HG02938 (cell line): ENCODE measurements at regions not wholly inside any gene's neighbourhood (a gene's known extent, or its start where the extent isn't known, plus 50 kb on each side); places are given as distances from the start of the nearest gene placed in this dataset.

Source experiments
- ATAC-seq: cut with Tn5 transposase; IDR thresholded peaks from one replicate; pipeline ENCODE4 v1.9.1; 2021; ENCODE audit warnings: mild to moderate bottlenecking, moderate library complexity; ENCODE audit not compliant: unreplicated experiment

DNA sequence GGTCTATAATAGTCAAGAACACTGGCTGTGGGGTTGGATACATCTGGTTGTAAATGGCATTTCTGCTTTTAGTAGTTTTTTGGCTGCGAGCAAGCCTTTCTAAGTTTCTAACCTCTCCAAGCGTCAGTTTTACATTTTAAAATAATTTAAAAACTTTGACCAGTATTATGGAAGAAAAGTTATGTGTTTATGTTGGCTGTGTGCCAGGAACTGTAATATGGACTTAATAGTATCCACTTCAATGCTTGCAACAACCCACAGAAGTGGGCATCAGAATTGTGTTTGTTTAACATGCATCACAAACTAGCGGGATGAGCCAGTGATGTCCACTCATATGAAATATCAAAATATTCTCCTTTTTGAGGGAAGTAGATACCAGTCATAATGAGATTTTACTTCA is 844.2 kb downstream of the JRKL start:
- no peak for ATAC-seq

DNA sequence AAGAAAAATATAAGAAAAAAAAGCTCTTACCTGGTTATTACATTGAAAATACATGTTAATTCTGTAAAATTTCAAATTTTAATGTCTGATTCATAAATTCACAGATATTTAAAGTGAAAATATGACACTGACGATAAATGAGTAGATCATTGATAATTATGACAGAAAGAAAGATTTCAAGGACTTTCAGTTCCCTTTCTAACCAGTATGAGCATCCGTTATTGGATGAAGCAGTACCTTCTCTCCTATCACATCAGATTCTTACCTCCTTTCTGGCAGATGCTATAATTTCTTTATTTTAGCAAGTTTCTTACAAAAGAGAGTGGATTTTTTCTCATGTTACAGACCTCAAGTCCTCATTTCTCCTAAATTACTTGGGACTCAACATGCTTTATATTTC is 847.3 kb downstream of the JRKL start:
- ATAC-seq, result no peak

GRCh38 chr11:97247601-97248000 is 857.8 kb downstream of the JRKL start:
- ATAC-seq, result no peak

- ATAC-seq, result no peak
These were observed 865.0 kb downstream of the JRKL start for GRCh38 chr11:97254790-97255189.

DNA sequence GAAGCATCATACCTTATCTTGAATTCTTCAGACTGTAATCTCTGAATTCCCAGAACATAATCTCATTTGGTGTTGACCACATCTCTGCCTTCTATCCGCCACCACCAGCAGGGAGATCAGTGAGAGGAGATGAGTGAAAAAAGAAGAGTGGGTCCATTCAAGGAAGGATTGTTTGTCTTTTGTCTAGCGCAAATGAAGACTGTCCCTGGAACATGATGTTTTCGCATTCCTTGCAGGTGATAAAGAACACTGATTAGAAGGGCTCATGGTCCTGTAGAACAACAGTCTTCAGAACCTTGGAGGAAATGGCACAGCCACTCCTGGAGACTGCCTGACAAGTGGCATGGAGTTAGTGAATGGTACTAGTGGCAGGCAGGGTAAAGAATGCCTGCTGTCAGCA is 869.6 kb downstream of the JRKL start:
- ATAC-seq, result no peak

DNA sequence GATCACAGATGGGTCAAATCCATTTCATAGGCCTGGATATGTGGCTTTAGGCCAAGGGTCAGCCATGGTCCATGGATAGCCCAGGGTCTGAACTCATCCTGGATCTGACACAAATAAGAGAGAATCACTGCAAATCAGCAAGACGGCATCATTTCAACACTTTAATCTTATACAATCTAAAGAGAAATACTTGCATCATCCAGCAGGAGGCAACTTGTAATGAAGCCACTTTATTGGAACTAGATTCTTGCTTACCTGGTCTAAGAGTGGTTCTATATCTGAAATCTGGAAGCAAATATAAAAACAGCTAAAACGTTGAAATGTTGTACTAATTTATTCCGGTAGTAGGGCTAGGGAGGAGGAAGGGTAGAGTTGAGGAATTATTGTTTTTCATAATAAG is 870.1 kb downstream of the JRKL start:
- ATAC-seq, result no peak

DNA sequence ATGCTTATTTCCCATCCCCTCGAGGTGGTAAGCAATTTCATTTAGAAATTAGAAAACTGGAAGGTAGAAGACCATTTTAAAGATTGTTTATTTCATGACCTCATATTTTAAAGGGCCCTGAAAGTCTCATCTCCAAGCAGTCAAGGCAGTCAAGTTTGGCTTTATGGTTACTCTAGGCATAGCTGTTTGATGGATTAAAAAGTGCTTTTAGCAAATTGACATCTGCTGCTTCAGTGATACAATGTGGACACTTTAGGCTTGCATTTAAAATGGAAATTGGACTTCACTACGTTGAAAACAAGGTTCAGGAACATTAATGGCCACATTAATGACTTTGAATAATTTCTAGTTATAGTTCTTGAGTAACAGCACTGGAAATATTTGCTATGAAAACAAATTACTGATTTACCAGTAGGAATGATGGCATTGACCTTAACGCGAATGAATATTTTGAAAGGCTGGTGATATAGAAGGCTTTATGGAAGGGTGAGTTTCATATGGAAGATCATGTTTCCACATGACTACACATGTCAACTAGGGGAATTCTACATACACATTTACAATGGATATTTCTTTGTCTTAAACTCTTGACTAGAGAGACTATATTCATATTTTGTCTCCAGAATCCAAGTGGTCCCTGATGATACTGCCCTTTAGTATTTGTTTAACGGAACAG is 873.5 kb downstream of the JRKL start:
- no peak for ATAC-seq

- no peak for ATAC-seq
These were observed 879.7 kb downstream of the JRKL start for GRCh38 chr11:97269527-97269926.

- no peak for ATAC-seq
These were observed 889.5 kb downstream of the JRKL start for GRCh38 chr11:97279341-97279740.

DNA sequence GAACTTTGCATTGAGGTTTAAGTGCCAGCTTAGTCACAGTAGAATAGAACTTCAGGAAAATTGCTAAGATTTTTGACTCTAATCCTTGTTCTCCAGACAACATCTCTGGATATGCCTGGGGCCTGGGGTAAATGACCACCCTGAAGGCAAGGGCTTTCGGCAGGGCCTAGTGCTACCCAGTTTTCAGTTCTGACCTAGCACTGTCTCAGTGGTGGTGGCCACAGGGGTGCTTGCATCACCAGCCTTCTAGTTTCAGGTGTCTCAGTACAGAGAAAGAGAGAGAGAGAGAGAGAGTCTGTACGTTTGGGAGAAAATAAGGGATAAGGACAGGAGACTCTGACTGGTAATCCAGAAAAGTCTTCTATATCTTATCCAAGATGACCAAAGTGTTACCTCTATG is 890.5 kb downstream of the JRKL start:
- no peak for ATAC-seq

- ATAC-seq, result no peak
These were observed 900.0 kb downstream of the JRKL start for GRCh38 chr11:97289823-97290222.

DNA sequence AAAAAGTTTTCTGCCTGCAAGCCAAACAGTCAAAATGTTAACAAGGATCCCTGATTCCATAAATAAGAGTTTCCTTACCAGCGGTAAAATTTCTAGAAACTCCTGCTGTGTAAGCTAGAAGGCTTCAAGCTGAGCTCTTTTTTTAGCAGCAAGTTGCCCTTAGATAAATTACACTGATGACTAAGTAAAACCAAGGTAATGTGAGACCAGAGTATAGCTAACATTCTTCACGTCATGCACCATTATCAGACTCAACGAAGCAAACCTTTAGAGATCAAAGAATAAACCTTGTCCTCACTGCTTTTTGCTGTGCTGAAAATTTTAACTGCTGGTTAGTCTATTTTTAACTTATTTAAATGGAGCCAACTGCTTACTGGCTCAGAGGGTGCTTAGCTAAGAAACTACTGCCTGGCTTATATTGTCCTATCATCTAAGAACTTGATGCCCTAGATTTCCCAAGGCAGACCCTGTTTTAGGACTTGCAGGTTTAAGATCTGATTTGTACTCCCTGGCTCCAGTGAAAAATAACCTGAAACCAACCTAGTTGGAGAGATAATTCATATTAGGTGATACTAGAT is 900.7 kb downstream of the JRKL start:
- no peak for ATAC-seq

DNA sequence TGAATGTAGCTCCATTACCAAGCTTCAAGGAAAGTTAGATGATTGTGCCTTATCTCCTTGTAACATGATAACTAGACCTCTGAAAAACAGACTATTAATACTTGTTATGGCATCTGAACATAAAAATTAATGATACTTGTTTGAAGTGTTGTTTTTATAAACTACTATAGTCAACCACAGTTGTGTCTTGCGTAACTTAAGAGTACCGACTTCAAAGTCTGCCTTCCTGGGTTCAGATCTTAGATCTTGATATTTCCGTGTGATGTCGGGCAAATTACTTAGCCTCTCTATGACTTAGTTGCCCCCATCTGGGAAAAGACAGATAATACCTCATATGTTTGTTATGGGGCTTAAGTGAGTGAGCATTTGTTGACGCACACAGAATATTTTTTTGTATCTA is 906.5 kb downstream of the JRKL start:
- no peak for ATAC-seq

- no peak for ATAC-seq
These were observed 919.5 kb downstream of the JRKL start for GRCh38 chr11:97309291-97309690.

- ATAC-seq, result no peak
These were observed 935.9 kb downstream of the JRKL start for GRCh38 chr11:97325693-97326092.

GRCh38 chr11:97332271-97332670 is 942.5 kb downstream of the JRKL start:
- no peak for ATAC-seq

GRCh38 chr11:97336064-97336463 is 946.3 kb downstream of the JRKL start:
- ATAC-seq, result no peak

DNA sequence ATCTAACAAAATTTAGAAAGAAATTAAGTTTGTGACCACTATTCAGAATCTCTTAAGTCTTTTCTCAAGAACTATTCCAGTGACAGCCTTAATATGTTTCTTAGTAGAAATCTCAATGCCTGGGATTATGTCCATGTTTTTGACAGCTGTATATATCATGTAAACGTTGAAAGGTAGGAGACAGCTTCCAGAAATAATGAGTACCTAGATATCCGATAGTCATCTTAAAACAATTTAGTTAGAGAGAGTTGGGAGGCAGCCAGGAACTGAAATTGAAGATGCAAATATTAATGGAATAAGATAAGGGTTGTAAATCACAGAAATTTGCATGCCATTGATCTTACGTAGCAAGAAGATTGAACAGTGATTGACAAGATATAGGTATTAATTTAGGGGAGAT is 955.2 kb downstream of the JRKL start:
- no peak for ATAC-seq

- ATAC-seq, result no peak
These were observed 959.4 kb downstream of the JRKL start for GRCh38 chr11:97349201-97349600.

- no peak for ATAC-seq
These were observed 962.1 kb downstream of the JRKL start for GRCh38 chr11:97351939-97352338.

GRCh38 chr11:97354026-97354425 is 964.2 kb downstream of the JRKL start:
- ATAC-seq, result no peak

DNA sequence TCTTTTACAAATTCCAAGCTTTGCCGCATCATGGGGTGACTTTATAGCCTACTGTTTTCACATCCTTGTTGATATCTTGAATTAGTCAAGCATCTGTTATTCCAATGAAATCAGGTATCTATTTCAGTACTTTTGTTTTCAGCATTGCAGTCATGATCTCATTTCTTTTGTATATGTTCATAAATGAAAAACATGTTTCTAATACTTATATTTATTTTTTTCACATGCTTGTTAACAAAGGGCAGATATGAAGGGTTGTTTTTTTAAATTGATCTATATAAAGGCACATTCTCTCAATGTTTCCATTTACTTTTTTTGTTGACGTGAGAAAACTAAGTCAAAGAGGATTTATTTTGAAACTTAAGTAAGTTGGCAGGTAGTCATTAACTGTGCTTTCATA is 964.8 kb downstream of the JRKL start:
- ATAC-seq, result no peak

DNA sequence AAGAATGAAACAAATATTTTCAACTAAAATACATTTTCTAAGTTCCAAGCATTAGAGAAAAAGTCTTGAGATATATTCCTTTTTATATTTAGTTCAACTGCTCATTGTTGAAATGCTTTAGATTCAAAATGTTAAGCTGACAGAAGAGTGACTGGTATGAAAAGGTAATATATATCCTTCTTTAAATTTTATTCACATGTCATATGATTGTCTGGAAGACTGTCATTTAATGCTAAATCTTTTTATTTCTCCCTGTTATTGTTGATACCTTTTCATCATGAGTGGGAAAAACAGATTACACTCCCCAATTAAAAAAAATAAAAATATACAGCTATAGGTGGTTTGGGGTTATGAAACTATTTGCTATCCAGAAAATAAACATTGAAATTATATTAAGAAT is 965.4 kb downstream of the JRKL start:
- ATAC-seq, result no peak
